ENCODE measurements at regions not wholly inside any gene's neighbourhood (a gene's known extent, or its start where the extent isn't known, plus 50 kb on each side); places are given as distances from the start of the nearest gene placed in this dataset.

DNA sequence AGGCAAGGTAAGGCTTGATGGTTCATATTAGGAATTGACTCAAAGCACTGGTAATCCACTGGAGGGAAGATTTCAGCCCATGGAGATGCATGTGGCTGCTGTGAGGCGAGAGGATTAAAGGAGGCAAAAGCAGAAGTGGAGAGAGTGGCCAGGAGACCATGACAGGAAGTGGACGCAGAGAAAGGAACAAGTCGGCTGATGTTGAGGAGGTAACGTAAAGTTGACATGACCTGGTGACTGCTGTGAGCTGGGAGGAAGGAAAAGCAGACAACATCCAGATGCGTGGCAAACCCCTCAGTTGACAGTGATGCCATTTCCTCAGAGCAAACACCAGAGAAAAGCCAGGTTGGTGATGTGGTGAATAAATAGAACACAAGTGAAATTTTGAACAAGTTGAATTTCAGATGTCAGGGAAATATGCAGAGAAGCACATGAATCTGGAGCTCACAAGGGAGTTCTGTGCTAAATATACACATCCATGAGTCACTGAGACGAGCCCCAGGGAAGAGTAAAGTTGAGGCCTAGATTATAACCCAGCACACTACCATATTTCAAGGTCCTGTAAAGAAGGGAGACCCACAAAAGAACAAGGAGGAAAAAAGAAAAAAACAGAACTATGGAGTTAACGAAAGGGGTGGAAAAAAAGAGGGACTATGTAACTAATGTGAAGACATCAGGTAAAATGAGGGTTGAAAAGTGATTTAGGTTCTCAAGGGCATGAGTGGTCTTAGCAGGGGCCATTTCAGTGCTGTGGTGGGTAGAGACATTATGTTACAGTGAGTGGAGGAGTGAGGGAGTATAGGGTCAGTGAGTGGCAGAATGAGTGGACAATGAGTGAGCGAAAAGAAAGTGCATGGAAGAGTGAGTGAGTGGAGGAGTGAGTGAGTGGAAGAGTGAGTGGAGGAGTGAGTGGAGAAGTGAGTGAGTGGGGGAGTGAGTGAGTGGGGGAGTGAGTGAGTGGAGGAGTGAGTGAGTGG is 61.6 kb upstream of the GZMB start:
- DNase-seq: no peak
- no peaks in the 10 kb centered on the region for H3K36me3 ChIP-seq
- WGBS, 2 donors: 58 to 79% methylated on average over 8 of the region's 8 CpGs
- no peak overlapping the region for H3K4me3 ChIP-seq
- no peak overlapping the region for H3K27ac ChIP-seq
- no peaks in the 10 kb centered on the region for H3K27me3 ChIP-seq
- H3K4me1 ChIP-seq: no peaks in the 10 kb centered on the region
- intact Hi-C loops (cut with DNase I): no loop called here
- no peaks in the 10 kb centered on the region for H3K9me3 ChIP-seq
- TF ChIP-seq, protein P1, sequence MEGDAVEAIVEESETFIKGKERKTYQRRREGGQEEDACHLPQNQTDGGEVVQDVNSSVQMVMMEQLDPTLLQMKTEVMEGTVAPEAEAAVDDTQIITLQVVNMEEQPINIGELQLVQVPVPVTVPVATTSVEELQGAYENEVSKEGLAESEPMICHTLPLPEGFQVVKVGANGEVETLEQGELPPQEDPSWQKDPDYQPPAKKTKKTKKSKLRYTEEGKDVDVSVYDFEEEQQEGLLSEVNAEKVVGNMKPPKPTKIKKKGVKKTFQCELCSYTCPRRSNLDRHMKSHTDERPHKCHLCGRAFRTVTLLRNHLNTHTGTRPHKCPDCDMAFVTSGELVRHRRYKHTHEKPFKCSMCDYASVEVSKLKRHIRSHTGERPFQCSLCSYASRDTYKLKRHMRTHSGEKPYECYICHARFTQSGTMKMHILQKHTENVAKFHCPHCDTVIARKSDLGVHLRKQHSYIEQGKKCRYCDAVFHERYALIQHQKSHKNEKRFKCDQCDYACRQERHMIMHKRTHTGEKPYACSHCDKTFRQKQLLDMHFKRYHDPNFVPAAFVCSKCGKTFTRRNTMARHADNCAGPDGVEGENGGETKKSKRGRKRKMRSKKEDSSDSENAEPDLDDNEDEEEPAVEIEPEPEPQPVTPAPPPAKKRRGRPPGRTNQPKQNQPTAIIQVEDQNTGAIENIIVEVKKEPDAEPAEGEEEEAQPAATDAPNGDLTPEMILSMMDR (IDR thresholded peaks at IDR 0.05): no peak
- TF ChIP-seq EP300 (IDR thresholded peaks at IDR 0.05) (no peak), POLR2AphosphoS5 (IDR thresholded peaks at IDR 0.05) (no peak), POLR2A (IDR thresholded peaks at IDR 0.05) (no peak)

DNA sequence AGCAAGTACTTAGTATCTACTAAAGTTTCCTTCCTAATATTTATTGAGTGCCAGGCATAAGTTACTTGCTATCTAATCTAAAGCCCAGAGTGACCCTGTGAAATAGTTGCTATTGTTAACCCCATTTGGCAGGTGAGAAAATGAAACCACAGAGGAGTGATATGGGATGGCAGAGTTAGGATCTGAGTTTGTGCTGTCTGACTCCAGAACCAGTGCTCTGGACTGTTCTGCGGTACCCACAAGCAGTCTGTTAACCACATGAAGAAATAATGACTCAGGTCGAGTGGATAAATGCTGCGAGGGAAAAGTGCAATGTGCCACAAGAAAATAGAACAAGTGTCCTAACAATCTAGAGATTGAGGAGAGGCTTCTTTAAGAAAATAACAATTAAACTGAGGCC is 60.7 kb upstream of the GZMB start:
- intact Hi-C loops (cut with DNase I): no loop called here
- Histone ChIP-seq H3K4me3 (no peak overlapping the region), H3K4me1 (no peaks in the 10 kb centered on the region), H3K27ac (no peak overlapping the region), H3K27me3 (no peaks in the 10 kb centered on the region), H3K9me3 (no peaks in the 10 kb centered on the region), H3K36me3 (no peaks in the 10 kb centered on the region)
- WGBS, 2 donors: 80 to 82% methylated on average over 3 of the region's 3 CpGs
- TF ChIP-seq, protein P1 (IDR thresholded peaks at IDR 0.05): no peak
- TF ChIP-seq POLR2A (IDR thresholded peaks at IDR 0.05) (no peak), POLR2AphosphoS5 (IDR thresholded peaks at IDR 0.05) (no peak), EP300 (IDR thresholded peaks at IDR 0.05) (no peak)
- DNase-seq: no peak

DNA sequence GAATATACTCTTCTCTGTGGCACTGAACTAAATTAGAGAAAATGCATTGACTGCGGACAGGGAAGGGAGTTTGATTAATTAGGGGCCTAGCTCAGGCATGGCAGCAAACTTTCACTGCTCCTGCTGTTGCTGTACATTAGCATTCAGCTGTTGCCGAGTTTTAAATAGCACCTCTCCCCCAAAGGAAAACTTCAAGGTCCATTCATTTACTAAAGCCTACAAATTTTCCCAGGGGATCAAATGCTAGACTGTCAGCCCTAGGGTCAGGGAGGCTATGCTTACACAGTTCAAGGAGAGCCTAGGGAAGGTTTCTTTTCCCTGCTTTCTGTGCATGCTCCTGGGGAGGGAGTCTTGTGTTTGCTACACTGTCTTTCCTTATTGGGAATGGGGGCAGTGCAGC is 60.0 kb upstream of the GZMB start:
- DNase-seq: no peak
- 71 to 82% methylated on average over 2 of the region's 2 CpGs for WGBS, 2 donors
- TF ChIP-seq POLR2A (IDR thresholded peaks at IDR 0.05) (no peak), POLR2AphosphoS5 (IDR thresholded peaks at IDR 0.05) (no peak), EP300 (IDR thresholded peaks at IDR 0.05) (no peak)
- TF ChIP-seq, protein P1 (IDR thresholded peaks at IDR 0.05): no peak
- no peak overlapping the region for H3K27ac ChIP-seq
- no peaks in the 10 kb centered on the region for H3K36me3 ChIP-seq
- no peak overlapping the region for H3K4me3 ChIP-seq
- intact Hi-C loops (cut with DNase I): no loop called here
- H3K9me3 ChIP-seq: no peaks in the 10 kb centered on the region
- H3K4me1 ChIP-seq: no peaks in the 10 kb centered on the region
- H3K27me3 ChIP-seq: no peaks in the 10 kb centered on the region

DNA sequence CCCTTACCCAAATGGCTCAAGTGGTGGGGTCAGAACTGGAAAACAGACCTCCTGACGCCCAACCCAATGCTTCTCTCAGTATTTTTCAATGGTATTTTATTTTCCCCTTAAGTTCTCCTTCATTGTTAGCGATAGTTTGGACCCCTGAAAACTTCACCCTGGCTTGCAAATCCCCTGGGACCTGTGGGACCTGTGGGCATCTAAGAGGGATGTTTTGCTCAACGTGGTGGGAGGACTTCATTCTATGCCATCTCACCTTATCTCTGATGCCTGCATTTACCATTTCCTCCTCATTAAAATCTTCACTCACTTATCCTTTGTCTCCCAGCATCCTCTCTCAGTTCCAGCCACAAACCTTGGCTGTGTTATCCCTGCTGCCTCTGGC is 59.4 kb upstream of the GZMB start:
- TF ChIP-seq POLR2A (IDR thresholded peaks at IDR 0.05) (no peak), POLR2AphosphoS5 (IDR thresholded peaks at IDR 0.05) (no peak), EP300 (IDR thresholded peaks at IDR 0.05) (no peak)
- TF ChIP-seq, protein P1 (IDR thresholded peaks at IDR 0.05): no peak
- no peak for DNase-seq
- no peak overlapping the region for H3K27ac ChIP-seq
- no peaks in the 10 kb centered on the region for H3K36me3 ChIP-seq
- H3K4me1 ChIP-seq: no peaks in the 10 kb centered on the region
- no peaks in the 10 kb centered on the region for H3K27me3 ChIP-seq
- H3K9me3 ChIP-seq: no peaks in the 10 kb centered on the region
- 65 to 78% methylated on average over 3 of the region's 3 CpGs for WGBS, 2 donors
- intact Hi-C loops (cut with DNase I): no loop called here
- no peak overlapping the region for H3K4me3 ChIP-seq
